GM18868 (cell line): ENCODE measurements at regions not wholly inside any gene's neighbourhood (a gene's known extent, or its start where the extent isn't known, plus 50 kb on each side); places are given as distances from the start of the nearest gene placed in this dataset.

Experiments
- ATAC-seq: cut with Tn5 transposase; IDR thresholded peaks from one replicate; pipeline ENCODE4 v1.9.1; 2021; ENCODE audit warnings: mild to moderate bottlenecking, moderate library complexity; ENCODE audit not compliant: unreplicated experiment

GRCh38 chr1:222306011-222306410 is 241.9 kb downstream of the HHIPL2 start:
- ATAC-seq = no peak

DNA sequence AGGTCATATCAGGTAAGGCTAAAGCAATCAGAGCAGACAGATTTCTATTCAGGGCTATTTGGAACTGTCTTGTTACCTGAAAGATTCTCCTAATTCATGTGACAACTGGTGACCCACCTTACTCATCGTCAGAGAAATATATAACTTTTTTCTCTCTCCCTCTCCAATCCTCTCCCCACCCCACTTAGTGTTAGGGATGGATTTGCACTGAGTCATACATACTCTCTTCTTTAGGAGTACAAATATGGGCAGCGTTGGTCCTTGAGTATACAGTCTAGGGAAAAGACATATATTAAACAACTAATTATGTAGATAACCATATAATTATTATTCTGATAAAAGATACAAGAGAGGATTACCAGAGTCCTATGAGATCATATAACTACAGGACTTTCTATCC is 246.3 kb downstream of the HHIPL2 start:
- ATAC-seq = no peak

- ATAC-seq = no peak
These were observed 248.4 kb downstream of the HHIPL2 start for GRCh38 chr1:222299524-222299923.

DNA sequence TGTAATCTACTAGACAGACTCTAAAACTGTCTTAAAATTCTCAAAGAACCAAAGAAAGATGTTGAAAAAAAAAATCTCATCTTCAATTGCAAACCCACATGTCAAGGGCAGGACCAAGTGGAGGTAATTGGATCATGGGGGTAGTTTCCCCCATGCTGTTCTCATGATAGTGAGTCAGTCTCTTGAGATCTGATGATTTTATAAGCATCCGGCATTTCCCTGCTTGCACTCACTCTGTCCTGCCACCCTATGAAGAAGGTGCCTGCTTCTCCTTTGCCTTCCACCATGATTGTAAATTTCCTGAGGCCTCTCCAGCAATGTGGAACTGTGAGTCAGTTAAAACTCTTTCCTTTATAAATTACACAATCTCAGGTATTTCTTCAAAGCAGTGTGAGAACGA is 257.0 kb downstream of the HHIPL2 start:
- ATAC-seq = no peak

DNA sequence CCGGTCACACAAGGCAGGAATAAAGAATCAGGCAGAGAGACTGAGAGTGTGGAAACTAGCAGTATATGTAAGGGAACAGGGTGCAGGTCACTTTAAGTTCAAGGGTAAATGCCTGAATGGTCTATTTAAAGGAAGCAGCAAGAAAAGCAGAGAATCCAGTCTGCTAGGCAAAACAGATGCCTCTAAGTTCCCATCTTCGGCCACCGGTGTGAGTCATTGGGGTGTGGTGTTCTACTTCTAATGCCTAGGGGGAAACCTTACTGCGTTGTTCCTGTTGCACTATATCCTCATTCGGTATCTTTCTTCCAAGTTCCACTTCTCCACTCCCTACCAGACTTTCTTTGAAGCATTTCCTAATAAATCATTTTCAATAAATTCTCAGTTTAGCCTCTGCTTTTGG is 259.9 kb downstream of the HHIPL2 start:
- ATAC-seq = no peak

DNA sequence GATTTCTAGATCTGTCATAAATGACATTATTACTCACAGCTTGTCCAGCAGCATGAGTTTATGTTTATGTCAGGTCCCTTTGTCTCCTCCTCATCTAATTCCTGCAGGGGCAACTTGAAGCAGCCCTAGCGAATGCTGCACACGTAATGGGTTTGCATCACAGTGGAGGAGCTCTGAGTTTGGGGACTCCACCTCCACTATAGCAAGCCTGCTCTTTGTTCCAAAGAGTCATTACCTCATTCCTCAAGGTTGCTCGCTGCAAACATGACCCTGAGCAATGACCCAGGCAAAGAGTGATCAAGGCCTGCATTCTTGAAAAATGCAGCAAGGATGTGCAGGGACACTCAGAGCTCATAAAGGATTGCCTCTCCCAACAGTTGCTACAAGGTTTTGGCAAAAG is 261.9 kb downstream of the HHIPL2 start:
- ATAC-seq = no peak

DNA sequence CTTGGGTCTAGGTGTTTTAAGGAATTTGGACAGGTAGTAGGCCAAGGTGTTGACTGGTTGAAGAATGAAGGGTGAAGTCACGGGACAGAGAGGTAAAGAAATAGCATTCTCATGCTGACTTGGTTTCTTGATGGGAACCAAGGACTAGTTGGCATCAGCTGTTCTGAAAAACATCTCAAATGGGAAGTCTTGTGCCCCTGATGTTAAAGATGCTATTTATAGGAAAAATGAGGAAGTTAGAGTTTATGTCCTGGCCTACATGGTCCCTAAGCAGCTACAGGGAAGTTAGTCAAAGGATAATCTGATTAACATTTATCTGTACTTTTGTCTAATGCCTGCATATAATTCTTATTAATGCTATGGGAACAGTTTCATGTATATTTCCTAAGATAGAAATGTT is 262.4 kb downstream of the HHIPL2 start:
- ATAC-seq = no peak

- ATAC-seq = no peak
These were observed 263.4 kb downstream of the HHIPL2 start for GRCh38 chr1:222284466-222284865.

DNA sequence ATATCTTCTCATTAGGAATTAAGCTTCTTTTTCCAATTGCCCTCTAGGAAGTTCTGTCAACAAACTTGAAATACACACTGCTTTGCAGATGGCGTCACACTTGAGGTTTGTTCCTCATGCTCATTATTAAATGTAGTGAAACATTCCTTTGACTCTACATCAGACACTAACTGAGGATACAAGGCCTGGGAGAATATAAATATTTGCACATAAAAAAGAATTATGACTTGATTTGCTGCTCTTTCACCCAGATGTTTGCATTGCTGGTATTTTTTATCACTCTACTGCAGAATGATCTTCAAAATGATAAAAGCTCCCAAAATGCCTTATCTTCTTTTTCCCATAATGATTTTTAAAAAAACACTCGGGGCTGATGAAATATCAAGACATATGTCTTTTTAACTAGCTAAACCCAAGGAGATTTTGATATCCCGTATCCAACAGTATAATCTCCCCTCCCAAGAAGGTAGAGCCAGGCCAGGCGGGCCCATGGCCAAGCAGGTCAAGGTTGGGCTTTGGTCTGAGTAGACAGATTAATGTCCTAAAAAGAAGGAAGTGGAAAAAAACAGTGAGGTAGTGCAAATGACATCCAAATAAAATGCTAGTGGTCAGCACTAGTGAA is 264.6 kb downstream of the HHIPL2 start:
- no peak for ATAC-seq

GRCh38 chr1:222279591-222279990 is 268.3 kb downstream of the HHIPL2 start:
- no peak for ATAC-seq

DNA sequence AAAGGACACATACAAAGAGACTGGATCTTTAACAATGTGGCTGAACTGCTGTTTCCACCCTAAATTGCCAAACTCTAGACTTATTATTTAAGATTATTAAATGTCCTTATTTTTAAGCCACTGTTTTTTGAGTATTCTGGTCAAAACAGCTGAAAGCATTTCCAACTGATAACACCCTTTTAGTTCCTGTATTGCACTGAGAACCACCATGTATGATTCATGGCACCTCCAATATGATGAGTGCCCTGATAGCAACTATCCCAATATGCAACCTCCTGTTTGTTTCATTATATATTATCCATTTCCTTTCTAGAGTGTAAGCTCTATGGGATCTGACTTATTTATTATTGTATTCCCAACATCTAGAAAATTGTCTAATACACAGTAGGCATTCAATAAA is 269.4 kb downstream of the HHIPL2 start:
- no peak for ATAC-seq

DNA sequence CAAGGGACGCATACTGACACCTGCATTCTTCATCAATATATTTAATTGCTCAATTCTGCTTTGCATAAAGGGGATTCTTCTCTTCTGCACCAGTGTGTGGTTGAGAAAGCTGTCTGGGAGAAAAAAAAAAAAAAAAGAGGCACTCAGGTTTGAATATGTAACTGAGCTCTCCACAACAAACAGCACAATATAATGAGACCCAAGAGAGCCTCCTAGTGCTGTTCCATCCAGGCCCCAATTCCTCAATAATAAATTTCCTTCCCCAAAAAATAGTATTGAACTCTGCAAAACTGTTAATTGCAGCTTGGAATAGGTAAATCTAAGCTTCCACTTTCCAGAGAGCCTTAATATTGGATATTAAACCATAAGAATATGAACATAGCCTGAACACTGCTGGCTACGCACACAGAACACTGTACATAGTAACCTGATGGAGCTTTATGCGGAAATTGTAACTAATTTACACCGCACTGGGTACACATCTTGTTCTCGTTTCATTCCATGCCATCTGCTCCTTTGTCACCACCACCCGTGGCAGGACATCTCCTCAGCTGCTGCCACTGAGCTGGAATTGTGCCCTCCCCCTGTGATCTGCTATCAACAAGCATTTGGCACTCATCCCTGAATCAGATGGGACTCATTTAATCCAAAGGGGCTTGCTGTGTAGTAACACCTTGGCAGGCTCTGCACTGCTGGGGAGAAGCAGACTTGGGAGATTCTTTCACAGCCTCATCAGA is 272.0 kb downstream of the HHIPL2 start:
- no peak for ATAC-seq

DNA sequence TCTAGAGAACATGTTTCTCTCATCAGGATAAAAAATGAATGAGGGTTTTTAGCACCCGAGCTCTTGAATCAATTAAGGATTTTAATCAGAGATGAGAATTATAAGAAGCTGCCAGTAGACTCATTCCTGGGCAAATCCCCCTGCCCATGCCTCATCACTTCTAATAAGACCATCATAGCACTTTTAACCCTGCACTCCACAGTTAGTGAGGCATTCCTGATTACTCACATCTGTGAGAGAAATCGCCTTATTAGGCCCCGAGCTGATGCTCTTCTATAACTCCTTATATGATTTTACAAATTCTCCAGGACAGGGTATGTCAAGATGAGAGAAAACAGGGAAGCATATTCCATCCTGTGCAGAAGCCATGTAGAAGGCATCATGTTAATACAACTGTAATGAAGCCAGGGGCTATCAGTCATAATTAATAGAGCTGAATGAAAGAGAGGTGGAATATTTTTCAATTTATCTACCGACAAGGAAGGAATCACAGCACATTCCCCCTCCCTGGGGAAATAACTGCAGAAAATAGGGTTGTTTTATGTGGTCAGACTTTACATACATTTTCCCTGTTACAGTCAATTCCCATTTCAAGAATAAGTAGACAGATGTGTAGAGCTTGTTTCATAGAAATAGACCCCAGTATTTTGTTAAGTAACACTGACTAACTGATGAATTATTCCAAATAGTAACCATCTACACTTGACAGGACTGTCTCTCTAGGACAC is 272.7 kb downstream of the HHIPL2 start:
- no peak for ATAC-seq

DNA sequence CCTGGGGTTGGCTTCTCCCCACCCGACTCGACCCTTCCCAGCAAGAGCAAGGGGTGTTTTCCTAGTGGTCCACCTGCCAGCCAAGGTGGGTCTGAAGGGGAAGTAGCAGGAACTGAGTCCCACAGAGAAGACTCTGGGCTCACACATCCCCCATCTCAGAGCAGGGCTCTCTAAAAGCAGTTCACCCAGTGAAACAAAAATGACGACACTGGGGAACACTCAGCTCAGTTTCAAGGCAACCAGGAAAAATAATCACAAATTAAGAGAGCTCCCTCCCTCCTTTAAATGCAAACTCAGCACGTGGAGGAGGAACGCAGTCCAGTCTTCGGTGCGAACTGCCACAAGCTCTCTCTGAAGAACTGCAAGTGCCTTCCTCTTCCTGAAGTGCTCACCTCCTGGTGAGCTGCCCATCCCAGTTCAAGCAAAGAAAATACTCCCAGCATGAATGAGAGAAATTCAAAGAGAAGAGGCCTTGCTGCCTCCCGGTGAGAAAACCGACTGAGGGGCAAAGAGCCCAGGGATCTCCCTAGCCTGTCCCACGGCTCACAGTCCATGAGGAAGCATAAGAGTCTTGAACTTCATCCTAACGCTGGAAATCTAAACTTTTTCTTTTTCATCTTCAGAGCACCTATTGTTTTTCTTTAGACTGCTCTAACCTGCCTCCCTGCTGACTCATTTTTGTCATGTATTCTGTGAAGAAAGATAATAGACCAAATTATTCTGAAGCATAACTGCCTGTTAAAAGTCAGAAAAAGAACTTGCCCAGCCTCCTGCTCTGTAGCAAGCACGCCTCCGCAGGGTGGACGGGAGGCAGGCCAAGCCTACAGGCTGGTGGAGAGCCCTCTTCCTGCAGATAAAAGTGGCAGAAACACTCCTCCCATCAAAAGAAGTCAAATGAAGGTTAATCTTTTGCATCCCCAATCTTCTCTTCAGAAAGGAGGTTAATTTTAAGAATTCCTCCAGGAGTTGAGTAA is 281.4 kb downstream of the HHIPL2 start:
- ATAC-seq = no peak

- ATAC-seq = no peak
These were observed 284.1 kb downstream of the HHIPL2 start for GRCh38 chr1:222263791-222264190.

- no peak for ATAC-seq
These were observed 290.9 kb downstream of the HHIPL2 start for GRCh38 chr1:222257027-222257426.

GRCh38 chr1:222256058-222256457 is 291.8 kb downstream of the HHIPL2 start:
- ATAC-seq = no peak

GRCh38 chr1:222252788-222253187 is 295.1 kb downstream of the HHIPL2 start:
- no peak for ATAC-seq

- no peak for ATAC-seq
These were observed 296.1 kb downstream of the HHIPL2 start for GRCh38 chr1:222251847-222252246.

GRCh38 chr1:222250376-222250775 is 297.5 kb downstream of the HHIPL2 start:
- no peak for ATAC-seq

GRCh38 chr1:222247811-222248310 is 300.0 kb downstream of the HHIPL2 start:
- ATAC-seq = no peak
